Rectal smooth muscle tissue (tissue), 1 donor: ENCODE measurements at regions not wholly inside any gene's neighbourhood (a gene's known extent, or its start where the extent isn't known, plus 50 kb on each side); places are given as distances from the start of the nearest gene placed in this dataset.

Experiments used
- H3K27ac ChIP-seq: one replicate; pipeline ENCODE4 v1.7.0; 2013; ENCODE audit warnings: low read depth, low read length, inconsistent platforms
- H3K27me3 ChIP-seq: one replicate; pipeline ENCODE4 v1.7.0; 2013; ENCODE audit warnings: low read length; ENCODE audit not compliant: control insufficient read depth, insufficient read depth
- H3K36me3 ChIP-seq: one replicate; pipeline ENCODE4 v1.7.0; 2013; ENCODE audit warnings: low read length; ENCODE audit not compliant: control insufficient read depth, insufficient read depth
- H3K4me1 ChIP-seq: one replicate; pipeline ENCODE4 v1.7.0; 2013; ENCODE audit warnings: low read length; ENCODE audit not compliant: control insufficient read depth, insufficient read depth
- H3K4me3 ChIP-seq: one replicate; pipeline ENCODE4 v1.7.0; 2013; ENCODE audit warnings: low read length
- H3K9ac ChIP-seq: one replicate; pipeline ENCODE4 v1.7.0; 2013; ENCODE audit warnings: low read length

DNA sequence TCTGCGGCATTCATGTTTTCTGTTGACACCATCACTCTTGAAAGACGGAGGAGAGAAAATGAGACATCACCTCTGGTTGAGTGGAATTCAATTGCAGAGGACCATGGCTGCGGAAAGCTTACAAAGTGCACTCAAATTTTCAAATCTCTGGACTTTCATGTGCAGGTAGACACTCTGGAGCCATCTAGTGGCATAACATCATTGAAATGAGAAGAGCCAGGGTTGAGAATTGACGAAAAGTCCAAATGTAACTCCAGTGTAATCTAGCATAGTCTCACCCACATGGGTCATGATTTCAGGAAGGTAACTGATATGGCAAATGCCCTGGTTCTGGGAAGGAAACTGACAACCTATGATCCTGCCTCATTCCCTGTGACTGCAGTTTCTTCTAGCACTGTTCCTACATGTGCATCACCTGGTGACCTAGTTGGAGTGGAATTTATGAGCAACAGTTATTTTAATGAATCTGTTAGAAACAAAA is 687.8 kb downstream of the KCNA4 start:
- Histone ChIP-seq H3K27me3 (no peaks in the 10 kb centered on the region), H3K27ac (no peak overlapping the region), H3K36me3 (no peaks in the 10 kb centered on the region), H3K4me3 (no peak overlapping the region), H3K4me1 (no peaks in the 10 kb centered on the region), H3K9ac (no peak overlapping the region)

DNA sequence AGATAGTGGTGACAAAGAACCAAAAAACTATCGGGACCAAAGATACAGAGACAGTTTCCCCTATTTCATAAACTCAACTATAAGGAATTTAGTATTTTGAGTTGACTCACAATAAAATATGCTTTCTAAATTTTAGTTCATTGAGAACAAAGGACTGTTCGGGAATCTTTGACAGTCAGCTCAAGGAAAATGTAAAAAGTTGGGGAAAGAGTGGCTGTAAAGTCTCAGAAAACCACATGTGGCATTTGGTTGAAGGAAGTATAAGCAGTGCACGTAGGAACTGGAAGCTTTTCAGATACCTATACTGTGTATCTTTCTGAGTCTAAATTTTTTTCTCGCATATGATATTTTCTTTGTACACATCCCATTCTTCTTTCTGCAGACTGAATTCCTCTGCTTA is 688.9 kb downstream of the KCNA4 start:
- Histone ChIP-seq H3K27me3 (no peaks in the 10 kb centered on the region), H3K4me3 (no peak overlapping the region), H3K27ac (no peak overlapping the region), H3K4me1 (no peaks in the 10 kb centered on the region), H3K36me3 (no peaks in the 10 kb centered on the region), H3K9ac (no peak overlapping the region)

DNA sequence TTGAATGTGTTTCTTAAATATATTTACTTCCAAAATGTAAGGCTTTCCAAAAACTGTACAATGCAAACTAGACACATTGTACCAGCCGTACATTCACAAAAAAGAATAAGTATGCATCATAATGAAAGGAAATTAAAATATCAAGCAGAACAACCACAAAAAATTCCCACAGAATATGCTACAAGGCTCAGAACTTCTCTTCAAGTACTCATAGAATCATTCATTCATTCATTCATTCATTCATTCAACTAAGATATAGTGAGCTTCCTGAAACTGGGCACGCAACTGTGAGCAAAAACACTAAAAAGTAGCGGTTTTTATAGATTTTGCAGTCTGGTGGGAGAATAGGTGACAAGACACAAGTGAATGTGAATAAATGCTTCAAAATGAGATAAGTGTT is 690.1 kb downstream of the KCNA4 start:
- H3K9ac ChIP-seq: no peak overlapping the region
- no peak overlapping the region for H3K4me3 ChIP-seq
- H3K4me1 ChIP-seq: no peaks in the 10 kb centered on the region
- no peaks in the 10 kb centered on the region for H3K27me3 ChIP-seq
- no peak overlapping the region for H3K27ac ChIP-seq
- H3K36me3 ChIP-seq: no peaks in the 10 kb centered on the region

DNA sequence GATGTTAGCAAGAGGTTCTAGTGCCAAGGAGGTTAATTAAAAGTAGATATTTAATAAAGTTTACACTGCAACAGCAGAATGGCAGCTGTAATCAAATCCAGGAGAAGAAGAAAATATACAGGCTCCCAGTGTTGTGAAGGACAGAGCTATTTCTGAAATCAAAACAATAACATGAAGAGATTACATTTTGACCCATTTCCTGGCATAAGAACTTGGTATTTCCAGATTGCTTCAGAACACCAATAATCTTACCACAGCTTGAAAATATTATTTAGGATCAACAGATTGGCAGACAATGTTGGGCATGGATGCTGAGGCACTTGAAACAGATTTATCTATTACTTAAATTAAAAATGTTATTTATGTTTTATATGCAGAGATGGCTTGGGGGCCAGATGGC is 692.5 kb downstream of the KCNA4 start:
- Histone ChIP-seq H3K27ac (no peak overlapping the region), H3K4me1 (no peaks in the 10 kb centered on the region), H3K4me3 (no peak overlapping the region), H3K36me3 (no peaks in the 10 kb centered on the region), H3K9ac (no peak overlapping the region), H3K27me3 (no peaks in the 10 kb centered on the region)

DNA sequence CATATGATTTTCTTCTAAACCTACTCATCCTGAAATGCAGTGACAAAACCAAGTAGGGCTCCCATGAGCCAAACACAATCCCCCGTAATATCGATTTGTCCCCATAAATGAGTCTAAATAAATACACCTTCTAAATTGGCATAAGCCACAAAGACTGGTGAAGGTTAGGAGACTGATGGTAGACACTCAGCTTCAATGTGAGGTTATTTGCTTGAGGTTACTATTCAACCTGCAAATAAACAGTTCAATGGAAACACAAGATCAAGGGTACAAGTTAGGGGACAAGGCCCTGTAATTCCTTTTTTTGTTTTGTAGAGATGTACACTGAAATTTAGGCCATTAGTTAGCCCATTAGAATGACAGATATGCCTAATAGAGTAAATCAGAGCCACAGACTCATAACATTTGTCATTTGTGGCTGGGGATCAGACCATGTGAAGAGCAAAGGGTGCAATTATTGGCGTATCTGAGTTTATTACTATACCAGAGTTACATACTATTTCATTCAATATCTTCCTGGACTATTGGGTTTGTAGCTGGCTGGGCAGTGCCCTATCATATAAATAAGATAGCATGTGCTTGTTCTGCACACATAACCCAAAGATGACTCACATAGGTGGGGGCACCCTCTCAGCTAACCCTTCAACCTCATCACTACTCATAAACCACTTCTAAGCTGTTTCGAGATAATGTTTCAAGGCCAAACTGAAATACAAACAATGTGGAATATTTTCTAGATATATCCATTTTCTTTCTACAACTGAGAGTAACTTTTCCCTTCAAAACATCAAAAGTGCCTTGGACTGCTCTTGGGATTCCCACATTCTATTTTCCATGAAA is 695.3 kb downstream of the KCNA4 start:
- Histone ChIP-seq H3K36me3 (no peaks in the 10 kb centered on the region), H3K27ac (no peak overlapping the region), H3K9ac (no peak overlapping the region), H3K27me3 (no peaks in the 10 kb centered on the region), H3K4me3 (no peak overlapping the region), H3K4me1 (no peaks in the 10 kb centered on the region)

DNA sequence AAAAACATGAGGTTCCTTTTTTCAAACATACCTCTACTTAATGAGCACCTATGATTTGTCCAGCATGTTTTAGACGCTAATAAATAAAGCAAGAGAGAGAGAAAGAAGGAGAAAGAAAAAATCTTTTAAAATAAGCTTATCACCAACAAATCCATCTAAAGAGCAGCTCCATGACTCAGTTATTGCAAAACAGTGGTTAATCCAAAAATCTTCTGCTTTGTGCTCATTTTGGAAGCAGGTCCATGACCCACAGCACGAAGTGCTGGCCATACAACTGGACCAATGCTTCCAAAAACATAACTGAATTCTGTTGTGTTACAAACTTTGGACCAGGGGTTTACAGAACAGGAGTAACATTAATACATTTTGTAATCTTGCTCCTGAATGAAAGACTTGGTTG is 696.6 kb downstream of the KCNA4 start:
- Histone ChIP-seq H3K27me3 (no peaks in the 10 kb centered on the region), H3K36me3 (no peaks in the 10 kb centered on the region), H3K27ac (no peak overlapping the region), H3K9ac (no peak overlapping the region), H3K4me3 (no peak overlapping the region), H3K4me1 (no peaks in the 10 kb centered on the region)

DNA sequence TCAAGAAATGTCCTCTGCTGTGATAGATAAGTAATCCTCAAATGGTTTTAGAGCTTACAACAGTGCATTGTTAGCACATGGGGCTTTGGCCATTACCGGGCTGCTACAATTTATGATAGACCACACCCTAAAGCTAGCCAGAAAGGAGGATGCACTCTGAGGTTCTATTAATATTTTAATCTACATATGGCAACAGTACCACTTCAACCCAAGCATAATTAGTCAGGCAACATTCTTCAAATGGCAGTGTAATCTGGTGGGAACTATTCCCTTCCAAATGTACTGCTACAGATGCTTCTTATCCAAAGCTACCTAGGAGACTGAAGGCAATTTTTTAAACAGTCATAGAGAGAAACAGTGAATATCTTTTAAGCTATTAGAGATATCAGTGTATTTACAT is 697.6 kb downstream of the KCNA4 start:
- Histone ChIP-seq H3K36me3 (no peaks in the 10 kb centered on the region), H3K4me3 (no peak overlapping the region), H3K27ac (no peak overlapping the region)

DNA sequence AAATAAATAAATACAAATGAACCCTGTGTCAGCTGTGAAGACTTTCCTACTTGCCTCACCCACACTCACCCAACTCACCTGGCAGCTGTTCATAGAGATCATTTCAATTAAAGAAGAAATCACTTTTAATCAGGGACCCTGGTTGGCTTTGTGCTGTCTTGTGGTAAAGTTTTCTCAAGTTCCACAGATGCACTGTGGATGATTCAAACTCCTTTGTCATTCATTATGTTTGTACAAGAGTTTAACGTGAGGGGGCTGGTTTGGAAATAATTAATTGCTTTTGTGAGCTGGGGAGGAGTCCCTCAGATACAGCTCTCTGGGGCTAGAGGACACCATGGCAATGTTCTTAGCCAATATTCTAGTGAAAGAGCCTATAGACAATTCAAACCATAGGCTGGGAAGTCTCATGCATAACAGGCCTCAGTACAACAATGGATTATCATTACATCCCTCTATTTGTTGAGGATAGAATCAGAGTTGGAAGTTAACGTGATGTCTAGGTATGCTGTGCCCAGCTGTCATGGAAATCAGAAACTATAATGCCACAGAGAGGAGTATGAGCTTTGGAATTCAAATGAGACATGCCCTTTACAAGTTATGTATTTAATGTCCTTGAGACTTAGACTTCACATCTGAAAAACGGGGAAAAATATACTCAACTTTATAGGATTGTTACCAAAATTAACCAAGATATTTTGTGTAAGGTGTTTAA is 698.5 kb downstream of the KCNA4 start:
- no peak overlapping the region for H3K9ac ChIP-seq
- H3K27me3 ChIP-seq: no peaks in the 10 kb centered on the region
- H3K36me3 ChIP-seq: no peaks in the 10 kb centered on the region
- H3K4me1 ChIP-seq: no peaks in the 10 kb centered on the region
- H3K4me3 ChIP-seq: no peak overlapping the region
- no peak overlapping the region for H3K27ac ChIP-seq

More for the DNA sequence above, 697.6 kb downstream of the KCNA4 start:
- Histone ChIP-seq H3K27me3 (no peaks in the 10 kb centered on the region), H3K9ac (no peak overlapping the region), H3K4me1 (no peaks in the 10 kb centered on the region)

DNA sequence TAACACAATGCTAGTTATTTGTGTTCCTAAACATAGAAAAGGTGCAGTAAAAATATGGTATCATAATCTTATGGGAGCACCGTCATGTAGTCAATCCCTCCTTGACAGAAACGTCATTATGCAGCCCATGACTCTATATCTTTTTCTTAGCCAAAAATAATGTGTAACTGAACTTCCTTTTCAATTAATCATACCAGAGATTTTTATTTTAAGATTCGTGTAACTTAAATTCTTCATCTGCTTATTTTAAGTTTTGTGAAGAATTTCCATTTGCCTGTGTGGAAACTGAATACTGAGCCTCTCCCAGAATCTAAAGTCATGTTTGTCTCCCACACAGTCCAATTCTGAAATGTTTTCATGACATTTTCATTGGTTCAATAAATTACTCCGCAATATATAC is 699.1 kb downstream of the KCNA4 start:
- Histone ChIP-seq H3K9ac (no peak overlapping the region), H3K36me3 (no peaks in the 10 kb centered on the region), H3K27me3 (no peaks in the 10 kb centered on the region), H3K4me1 (no peaks in the 10 kb centered on the region), H3K4me3 (no peak overlapping the region), H3K27ac (no peak overlapping the region)

DNA sequence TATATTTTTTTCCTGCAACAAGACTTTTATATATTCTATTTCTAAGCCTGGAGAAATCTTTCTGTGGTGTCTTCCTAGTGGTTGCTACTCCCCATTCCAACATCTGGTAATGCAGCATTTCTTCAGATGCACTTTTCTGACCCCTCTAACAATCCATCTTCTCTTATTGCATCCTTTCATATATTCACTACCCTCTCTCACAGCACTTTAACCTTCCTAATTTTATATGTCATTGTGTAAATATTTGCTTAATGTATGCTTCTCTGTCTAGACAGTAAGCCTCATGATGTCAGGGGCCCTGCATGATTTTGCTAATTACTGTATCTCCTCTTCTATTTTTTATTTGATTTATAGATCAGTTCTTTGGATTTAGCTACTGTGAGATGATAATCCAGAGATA is 701.6 kb downstream of the KCNA4 start:
- no peaks in the 10 kb centered on the region for H3K27me3 ChIP-seq

DNA sequence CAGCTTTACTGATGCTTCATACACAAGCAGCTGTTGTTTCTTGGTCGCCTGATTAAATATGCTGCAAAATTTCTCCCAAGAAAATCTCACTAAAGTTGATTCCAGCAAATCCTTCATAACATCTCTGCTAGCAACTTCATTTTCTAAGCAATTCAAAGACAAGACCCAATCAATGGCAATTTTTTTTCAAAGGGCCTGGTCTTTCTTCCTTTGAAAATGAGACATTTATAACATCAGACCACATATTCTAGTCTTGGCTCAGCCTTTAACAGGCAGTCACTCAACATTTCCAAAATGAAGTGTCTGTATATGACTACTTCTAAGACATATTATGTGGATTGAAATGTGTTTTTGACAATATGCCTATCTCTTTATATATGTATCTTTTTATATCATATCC is 702.6 kb downstream of the KCNA4 start:
- Histone ChIP-seq H3K4me3 (no peak overlapping the region), H3K36me3 (no peaks in the 10 kb centered on the region), H3K27ac (no peak overlapping the region), H3K27me3 (no peaks in the 10 kb centered on the region), H3K4me1 (no peaks in the 10 kb centered on the region), H3K9ac (no peak overlapping the region)

More for the DNA sequence above, 701.6 kb downstream of the KCNA4 start:
- Histone ChIP-seq H3K4me3 (no peak overlapping the region), H3K27ac (no peak overlapping the region), H3K36me3 (no peaks in the 10 kb centered on the region), H3K4me1 (no peaks in the 10 kb centered on the region), H3K9ac (no peak overlapping the region)

DNA sequence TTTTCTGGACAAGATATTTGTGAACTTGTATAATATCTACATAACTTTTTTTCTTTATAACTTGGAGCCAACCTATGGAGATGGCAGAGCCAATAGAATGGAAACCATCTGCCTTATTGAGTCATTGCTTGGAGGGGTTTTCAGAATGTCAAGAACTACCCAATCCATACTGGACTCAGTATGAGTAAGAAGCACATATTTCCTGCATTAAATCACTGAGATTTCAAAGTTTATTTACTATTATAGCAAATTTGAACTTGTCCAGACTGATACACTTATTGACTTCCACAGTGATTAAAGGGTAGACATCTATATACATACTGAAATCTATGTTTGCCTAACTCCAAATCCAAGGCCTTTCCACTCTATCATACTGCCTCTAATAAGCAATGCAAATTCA is 704.0 kb downstream of the KCNA4 start:
- H3K4me3 ChIP-seq: no peak overlapping the region
- no peaks in the 10 kb centered on the region for H3K36me3 ChIP-seq
- no peak overlapping the region for H3K27ac ChIP-seq
- no peaks in the 10 kb centered on the region for H3K4me1 ChIP-seq
- no peaks in the 10 kb centered on the region for H3K27me3 ChIP-seq
- no peak overlapping the region for H3K9ac ChIP-seq
